ENCODE measurements at regions not wholly inside any gene's neighbourhood (a gene's known extent, or its start where the extent isn't known, plus 50 kb on each side); places are given as distances from the start of the nearest gene placed in this dataset.
"Not testable (repeated sequence)": the region's sequence is repeated elsewhere in the genome, so short reads cannot be mapped to it uniquely, and the experiment has no call there.

DNA sequence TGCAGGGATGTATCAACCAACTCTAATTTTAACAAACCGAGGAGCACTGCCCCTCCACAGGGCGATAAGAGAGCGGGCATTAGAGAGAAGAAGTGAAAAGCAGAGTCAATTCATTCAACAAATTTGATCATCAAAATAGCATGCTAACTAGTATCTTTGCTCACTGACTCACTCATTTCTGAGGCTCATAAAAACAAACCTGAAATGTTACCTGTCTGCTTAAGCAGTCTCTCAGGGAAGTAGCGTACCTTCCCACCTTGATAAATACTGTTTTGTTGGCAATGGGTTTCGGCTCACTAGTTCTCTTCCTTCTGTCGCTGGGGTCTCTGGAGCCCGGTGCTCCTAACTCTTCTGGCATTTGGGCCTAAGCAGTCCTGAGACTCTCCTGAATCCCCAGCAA, 248.8 kb downstream of the IRS1 start:
- intact Hi-C loops (cut with DNase I; ENCODE audit: low total_unique reads): no loop called here
- H3K27ac ChIP-seq: no peak overlapping the region
- no peaks in the 10 kb centered on the region for H3K9me3 ChIP-seq
- no peak overlapping the region for H3K4me3 ChIP-seq
- no peak for DNase-seq
- H3K27me3 ChIP-seq: no peaks in the 10 kb centered on the region
- H3K4me1 ChIP-seq: no peaks in the 10 kb centered on the region
- TF ChIP-seq, protein P1, sequence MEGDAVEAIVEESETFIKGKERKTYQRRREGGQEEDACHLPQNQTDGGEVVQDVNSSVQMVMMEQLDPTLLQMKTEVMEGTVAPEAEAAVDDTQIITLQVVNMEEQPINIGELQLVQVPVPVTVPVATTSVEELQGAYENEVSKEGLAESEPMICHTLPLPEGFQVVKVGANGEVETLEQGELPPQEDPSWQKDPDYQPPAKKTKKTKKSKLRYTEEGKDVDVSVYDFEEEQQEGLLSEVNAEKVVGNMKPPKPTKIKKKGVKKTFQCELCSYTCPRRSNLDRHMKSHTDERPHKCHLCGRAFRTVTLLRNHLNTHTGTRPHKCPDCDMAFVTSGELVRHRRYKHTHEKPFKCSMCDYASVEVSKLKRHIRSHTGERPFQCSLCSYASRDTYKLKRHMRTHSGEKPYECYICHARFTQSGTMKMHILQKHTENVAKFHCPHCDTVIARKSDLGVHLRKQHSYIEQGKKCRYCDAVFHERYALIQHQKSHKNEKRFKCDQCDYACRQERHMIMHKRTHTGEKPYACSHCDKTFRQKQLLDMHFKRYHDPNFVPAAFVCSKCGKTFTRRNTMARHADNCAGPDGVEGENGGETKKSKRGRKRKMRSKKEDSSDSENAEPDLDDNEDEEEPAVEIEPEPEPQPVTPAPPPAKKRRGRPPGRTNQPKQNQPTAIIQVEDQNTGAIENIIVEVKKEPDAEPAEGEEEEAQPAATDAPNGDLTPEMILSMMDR (IDR thresholded peaks at IDR 0.05): no peak
- H3K36me3 ChIP-seq: no peaks in the 10 kb centered on the region

DNA sequence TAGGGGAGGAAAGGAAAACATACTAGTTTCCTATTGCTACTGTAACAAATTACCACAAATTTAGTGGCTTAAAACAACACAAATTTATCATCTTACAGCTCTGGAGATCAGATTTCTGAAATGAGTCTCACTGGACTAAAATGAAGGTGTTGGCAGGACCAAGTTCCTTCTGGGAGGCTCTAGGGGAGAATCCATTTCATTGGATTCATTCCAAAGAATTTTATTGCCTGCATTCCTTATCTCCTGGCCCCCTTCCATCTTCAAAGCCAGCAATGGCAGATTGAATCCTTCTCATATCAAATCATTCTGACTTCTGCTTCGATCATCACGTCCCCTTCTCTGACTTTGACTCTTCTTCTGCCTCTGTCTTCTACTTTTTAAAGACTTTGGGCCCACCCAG, 250.9 kb downstream of the IRS1 start:
- intact Hi-C loops (cut with DNase I; ENCODE audit: low total_unique reads): no loop called here
- no peak for DNase-seq
- no peak overlapping the region for H3K27ac ChIP-seq
- no peaks in the 10 kb centered on the region for H3K36me3 ChIP-seq
- no peak overlapping the region for H3K4me3 ChIP-seq
- no peaks in the 10 kb centered on the region for H3K9me3 ChIP-seq
- TF ChIP-seq, protein P1 (IDR thresholded peaks at IDR 0.05): no peak
- no peaks in the 10 kb centered on the region for H3K27me3 ChIP-seq
- H3K4me1 ChIP-seq: no peaks in the 10 kb centered on the region

DNA sequence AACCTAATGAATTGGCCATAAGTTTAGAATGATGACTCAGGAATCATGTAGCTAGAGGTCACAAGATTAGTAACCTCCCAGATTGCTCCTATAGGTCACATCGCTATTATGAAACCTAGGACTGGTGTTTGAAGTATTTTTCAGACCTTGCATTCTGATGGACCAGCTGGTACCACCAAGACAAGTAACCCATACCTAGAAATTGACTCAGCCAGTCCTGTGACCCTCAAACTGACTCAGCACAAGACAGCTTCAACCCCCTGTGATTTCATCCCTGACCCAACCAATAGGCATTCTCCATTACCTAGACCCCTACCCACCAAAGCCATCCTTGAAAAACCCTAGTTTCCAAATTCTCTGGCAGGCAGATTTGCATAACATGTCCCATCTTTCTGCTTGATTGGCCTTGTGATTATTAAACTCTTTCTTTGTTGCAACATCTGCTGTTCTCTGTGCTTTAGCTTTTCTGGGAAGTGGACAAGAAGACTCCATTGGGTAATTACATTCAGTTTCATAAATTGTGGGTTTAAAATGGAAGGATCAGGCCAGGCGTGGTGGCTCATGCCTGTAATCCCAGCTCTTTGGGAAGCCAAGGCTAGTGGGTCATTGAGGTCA, 254.9 kb downstream of the IRS1 start:
- intact Hi-C loops (cut with DNase I; ENCODE audit: low total_unique reads): no loop called here
- Histone ChIP-seq H3K4me1 (no peaks in the 10 kb centered on the region), H3K27ac (no peak overlapping the region), H3K36me3 (no peaks in the 10 kb centered on the region), H3K9me3 (no peaks in the 10 kb centered on the region), H3K27me3 (no peaks in the 10 kb centered on the region), H3K4me3 (no peak overlapping the region)
- no peak for DNase-seq
- TF ChIP-seq, protein P1 (IDR thresholded peaks at IDR 0.05): no peak

DNA sequence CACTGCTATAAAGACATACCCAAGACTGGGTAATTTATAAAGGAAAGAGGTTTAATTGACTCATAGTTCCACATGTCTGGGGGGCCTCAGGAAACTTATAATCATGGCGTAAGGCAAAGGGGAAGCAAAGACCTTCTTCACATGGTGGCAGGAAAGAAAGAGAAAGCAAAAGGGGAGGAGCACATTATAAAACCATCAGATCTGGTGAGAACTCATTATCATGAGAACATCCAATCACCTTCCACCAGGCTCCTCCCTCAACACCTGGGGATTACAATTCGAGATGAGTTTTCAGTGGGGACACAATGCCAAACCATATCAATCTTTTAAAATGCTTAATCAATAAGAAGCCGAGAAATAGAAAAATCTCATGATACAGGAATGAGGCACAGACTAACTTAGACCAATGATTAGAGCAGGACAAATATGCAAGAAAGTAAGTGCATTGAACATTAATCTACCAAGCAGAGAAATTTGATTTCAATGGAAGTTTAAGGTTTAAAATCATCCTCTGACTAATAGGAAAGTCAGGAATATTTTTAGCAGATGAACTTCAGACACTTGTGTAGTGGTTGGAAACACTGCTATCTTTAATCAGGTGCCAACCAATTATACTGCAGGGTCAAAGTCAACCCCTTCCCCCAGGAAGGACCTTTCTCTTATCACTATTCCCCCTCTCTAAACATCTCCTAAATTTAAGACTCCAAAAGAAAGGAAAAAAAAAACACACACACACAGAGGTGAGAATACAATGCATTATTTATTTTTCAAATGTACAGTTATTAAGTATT, 259.2 kb downstream of the IRS1 start:
- Histone ChIP-seq H3K4me3 (no peak overlapping the region), H3K9me3 (no peaks in the 10 kb centered on the region), H3K27ac (no peak overlapping the region), H3K4me1 (no peaks in the 10 kb centered on the region), H3K27me3 (no peaks in the 10 kb centered on the region), H3K36me3 (no peaks in the 10 kb centered on the region)
- TF ChIP-seq, protein P1 (IDR thresholded peaks at IDR 0.05): no peak
- DNase-seq: no peak
- intact Hi-C loops (cut with DNase I; ENCODE audit: low total_unique reads): no loop called here

DNA sequence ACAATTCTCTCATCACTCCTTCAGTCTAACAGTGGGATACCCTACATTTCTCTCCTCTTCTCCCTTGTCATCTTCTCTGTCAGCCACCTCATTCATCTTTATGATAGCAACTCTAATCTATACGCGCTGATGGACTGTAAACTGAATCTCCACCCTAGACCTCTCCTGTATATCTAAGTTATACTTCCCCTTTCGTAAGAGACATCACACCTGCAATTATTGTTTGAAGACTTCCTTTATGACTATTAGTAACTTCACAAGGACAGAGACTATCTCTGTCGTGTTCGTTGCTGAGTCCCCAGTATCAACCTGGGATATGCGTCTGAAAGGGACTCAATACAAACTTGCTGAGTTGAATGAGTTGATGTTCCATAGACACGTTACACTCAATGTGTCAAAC, 263.2 kb downstream of the IRS1 start:
- H3K36me3 ChIP-seq: no peaks in the 10 kb centered on the region
- no peak for DNase-seq
- no peaks in the 10 kb centered on the region for H3K9me3 ChIP-seq
- no peaks in the 10 kb centered on the region for H3K27me3 ChIP-seq
- no peak overlapping the region for H3K4me3 ChIP-seq
- TF ChIP-seq, protein P1 (IDR thresholded peaks at IDR 0.05): no peak
- H3K4me1 ChIP-seq: no peaks in the 10 kb centered on the region
- intact Hi-C loops (cut with DNase I; ENCODE audit: low total_unique reads): no loop called here
- no peak overlapping the region for H3K27ac ChIP-seq

DNA sequence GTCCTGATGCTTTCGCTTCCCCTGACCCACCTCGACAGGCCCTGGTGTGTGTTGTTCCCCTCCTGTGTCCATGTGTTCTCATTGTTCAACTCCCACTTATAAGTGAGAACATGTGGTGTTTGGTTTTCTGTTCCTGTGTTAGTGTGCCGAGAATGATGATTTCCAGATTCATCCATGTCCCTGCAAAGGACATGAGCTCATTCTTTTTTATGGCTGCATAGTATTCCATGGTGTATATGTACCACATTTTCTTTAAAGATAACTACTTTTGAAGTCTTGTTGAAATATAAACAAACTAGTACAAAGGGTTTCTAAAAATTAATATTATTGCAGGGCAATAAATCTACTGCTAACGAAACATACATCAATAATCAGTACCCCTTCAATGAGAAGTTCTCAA, 266.6 kb downstream of the IRS1 start:
- H3K36me3 ChIP-seq; intact Hi-C loops (cut with DNase I; ENCODE audit: low total_unique reads); H3K4me1 ChIP-seq; H3K27me3 ChIP-seq; H3K4me3 ChIP-seq; H3K9me3 ChIP-seq; H3K27ac ChIP-seq; DNase-seq: not testable (repeated sequence)
